Activated gamma-delta T cell treated with anti-CD3 and anti-CD28 coated beads, Interleukin-2, amount 50 U/mL, for 16 hours (primary cell): ENCODE measurements at regions not wholly inside any gene's neighbourhood (a gene's known extent, or its start where the extent isn't known, plus 50 kb on each side); places are given as distances from the start of the nearest gene placed in this dataset.

Experiments used
- DNase-seq: peaks from one replicate; pipeline ENCODE4 v3.0.0-alpha.2; 2020; ENCODE audit warnings: low read depth

- DNase-seq = no peak
These were observed 850.2 kb upstream of the SLIT2 start for GRCh38 chr4:19401301-19402080.

DNA sequence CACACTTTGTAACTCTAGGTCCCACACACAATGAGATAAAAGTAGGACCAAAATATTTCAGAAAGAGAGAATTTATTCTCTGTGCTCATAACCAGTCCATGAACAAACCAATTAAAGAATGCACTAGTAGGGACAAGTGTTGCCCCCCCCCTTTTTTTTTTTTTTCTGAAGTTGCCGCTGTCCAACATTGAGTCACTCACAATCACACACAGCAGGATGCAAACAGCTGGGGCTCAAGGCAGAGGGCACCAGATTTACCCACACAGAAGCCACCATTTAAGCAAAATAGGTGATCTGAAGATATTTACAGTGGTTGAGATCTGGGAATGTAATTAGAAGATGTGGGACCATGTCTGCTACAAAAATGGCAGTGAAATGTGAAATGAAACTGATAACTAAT is 850.9 kb upstream of the SLIT2 start:
- no peak for DNase-seq

- DNase-seq = no peak
These were observed 852.7 kb upstream of the SLIT2 start for GRCh38 chr4:19399001-19399400.

DNA sequence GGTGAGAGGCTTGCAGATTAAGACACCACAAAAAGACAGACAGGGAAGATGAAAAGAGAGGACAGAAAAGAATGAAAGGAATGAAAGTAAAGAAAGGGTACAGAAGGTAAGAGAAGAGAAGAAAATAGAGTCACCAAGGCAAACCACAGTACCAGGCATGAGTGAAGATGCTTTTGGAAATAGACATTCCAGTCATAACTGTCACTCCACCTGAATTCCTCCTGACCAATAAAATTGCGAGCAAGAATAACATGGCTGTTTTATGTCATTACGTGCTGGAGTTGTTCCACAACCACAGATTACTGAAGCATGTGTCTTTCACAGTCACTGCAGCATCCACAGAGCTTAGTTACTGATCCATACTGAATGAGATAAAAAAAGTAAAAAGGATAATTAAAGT is 864.9 kb upstream of the SLIT2 start:
- no peak for DNase-seq

- no peak for DNase-seq
These were observed 868.5 kb upstream of the SLIT2 start for GRCh38 chr4:19382993-19383756.

DNA sequence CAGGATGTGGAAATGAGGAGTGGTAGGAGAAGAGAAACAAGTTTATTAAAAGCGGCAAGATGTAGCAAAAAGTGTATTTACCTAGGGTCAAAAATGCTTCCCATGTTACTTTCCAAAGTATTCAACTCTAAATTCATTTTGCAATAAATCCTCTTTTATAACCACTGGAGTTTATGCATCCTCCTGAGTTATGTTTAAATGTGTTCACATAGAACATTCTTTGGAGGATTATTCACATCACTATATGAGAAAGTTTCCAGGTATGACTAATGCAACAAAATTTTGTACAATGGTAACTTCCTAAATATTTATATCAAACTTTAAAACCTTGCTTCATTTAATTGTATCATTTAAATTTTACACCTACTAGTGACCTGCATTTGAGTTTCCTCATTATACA is 870.6 kb upstream of the SLIT2 start:
- no peak for DNase-seq

GRCh38 chr4:19380600-19380999 is 871.1 kb upstream of the SLIT2 start:
- DNase-seq = no peak

DNA sequence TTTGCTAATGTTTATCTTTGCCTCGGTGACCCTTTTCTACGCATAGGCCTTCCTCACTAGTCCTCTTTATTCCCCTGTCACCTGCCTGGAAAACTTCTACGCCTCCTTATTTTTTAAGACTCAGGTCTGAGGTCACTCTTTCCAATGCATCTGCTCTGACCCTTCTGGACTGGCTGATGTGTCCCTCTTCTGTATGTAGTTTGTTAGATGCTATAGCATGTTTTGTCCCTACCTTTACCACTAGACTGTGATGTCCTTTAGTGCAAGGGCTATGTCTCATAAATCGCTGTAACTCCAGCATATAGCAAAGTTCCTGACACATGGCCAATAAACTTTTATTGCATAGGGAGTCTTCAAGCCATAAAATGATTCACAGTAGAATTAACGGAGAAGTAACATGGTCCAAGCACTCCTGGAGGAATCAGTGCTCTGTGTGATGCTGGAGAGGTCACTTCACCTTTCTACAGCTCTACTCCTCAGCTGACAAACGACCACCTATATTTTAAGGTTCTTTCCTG is 872.5 kb upstream of the SLIT2 start:
- no peak for DNase-seq

GRCh38 chr4:19375931-19376330 is 875.8 kb upstream of the SLIT2 start:
- DNase-seq = no peak

DNA sequence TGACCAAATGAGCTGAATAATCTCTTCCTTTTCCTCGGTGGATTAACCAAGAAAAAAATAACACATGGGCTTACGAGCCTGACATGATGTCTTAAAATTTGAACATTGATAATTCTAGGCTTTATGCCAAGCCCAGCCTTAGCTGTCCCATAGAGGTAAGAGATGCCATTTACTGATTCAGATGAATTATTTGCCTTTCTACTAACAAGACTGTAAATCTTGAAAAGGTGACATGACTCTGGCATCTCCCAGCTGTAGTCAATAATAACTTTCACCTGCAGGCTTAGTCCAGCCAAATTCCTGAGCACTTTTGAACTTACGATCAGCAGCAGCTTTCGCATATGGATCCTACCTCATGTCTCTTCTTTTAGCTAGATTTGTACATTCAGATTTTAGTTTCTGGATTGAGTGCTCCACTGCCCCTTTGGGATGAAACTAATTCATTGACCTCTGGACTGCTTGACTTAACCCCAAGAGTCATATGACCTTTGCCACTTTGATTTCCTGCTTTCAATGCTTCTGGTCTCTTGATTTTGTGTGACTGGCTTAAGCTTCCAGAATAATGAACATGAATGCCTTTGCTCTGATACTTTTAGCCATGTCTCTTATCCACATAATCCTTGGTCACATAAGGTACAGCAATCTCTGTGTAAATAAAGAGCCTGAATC is 876.4 kb upstream of the SLIT2 start:
- no peak for DNase-seq

DNA sequence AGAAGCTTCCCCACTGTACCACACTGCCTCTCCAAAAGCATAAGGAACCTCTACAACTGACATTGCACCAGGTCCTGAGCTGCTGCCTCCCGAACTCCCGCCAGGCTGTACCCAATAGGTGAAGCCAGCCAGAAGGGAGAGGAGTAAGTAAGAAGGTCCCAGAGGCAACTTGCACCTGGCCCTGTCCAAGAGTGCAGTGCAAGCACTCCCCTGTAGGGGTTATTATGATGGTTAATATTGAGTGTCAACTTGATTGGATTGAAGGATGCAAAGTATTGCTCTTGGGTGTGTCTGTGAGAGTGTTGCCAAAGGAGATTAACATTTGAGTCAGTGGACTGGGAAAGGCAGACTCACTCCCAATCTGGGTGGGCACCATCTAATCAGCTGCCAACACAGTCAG is 879.3 kb upstream of the SLIT2 start:
- no peak for DNase-seq

GRCh38 chr4:19368800-19369199 is 882.9 kb upstream of the SLIT2 start:
- no peak for DNase-seq

DNA sequence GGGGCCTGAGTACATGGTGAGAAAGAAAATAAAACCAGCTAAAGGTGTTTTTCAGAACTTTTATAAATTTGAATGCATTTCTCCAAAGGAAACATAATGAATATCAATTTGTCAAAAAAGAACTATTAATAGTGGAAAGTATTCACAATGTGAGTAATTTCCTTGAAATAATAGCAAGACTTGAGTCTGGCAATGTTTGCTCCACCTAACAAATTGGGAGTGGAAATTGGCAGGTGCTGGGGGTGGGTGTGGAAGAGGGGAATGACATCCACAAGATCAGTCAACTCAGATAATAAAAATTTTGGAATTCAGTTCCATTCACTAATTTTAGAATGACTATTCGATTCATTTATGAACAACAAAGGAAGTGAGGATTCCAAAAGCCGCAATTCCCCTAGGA is 884.8 kb upstream of the SLIT2 start:
- no peak for DNase-seq

- no peak for DNase-seq
These were observed 893.7 kb upstream of the SLIT2 start for GRCh38 chr4:19358015-19358414.

DNA sequence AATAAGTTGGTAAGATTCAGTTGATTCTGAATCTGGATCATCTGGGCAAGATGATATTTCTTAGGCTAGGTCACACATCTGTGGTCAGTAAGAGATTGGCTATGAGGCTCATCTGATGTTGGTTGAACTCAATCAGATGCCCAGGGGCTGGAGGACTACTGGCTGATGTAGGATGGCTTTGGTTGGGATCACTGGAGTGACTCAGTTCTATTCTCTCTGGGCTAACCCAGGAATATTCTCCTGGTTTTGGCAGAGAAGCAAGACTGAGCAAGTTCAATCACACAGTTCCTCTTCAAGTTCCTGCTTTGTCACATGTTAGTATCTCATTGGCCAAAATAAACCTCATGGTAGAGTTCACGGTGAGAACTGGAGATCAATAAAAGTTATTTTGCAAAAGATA is 902.3 kb upstream of the SLIT2 start:
- no peak for DNase-seq

DNA sequence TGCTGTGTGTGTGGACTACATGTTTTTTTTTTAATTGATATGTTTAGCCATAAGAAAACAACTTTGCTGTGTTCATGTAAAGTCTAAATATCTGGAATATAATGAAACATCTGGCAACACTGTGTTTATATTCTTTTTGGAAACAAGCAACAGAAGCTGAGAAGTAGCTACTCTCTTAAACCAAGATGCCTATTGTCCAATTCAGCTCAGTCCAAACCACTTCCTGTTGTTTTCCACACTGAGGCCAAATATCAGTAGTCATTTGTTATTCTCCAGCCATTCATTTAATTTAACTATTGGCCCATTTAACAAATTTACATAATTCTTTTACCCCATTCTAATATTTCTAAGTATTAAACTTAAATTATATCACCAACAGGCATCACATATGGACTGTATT is 903.0 kb upstream of the SLIT2 start:
- DNase-seq = no peak

- DNase-seq = no peak
These were observed 905.1 kb upstream of the SLIT2 start for GRCh38 chr4:19346636-19347035.

GRCh38 chr4:19329631-19330030 is 922.1 kb upstream of the SLIT2 start:
- no peak for DNase-seq

- no peak for DNase-seq
These were observed 922.6 kb upstream of the SLIT2 start for GRCh38 chr4:19329077-19329476.

DNA sequence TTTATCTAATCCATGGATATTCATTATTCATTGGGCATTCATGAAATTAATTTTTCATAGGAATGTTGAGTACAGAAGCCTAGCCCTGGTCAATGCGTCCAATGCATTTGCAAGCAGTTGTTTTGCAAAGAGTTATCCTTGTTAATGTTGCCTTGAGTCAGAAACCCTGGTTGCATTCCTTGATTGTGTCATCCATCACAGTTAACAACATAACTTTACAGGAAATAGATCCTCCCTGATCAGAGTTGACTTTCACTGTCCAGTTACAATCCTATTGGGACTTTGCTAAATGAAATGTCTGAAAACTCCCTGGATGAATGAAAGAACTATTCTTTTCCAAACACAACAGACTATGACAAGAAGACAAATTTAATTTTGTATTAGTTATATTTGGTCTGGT is 924.3 kb upstream of the SLIT2 start:
- DNase-seq = no peak

DNA sequence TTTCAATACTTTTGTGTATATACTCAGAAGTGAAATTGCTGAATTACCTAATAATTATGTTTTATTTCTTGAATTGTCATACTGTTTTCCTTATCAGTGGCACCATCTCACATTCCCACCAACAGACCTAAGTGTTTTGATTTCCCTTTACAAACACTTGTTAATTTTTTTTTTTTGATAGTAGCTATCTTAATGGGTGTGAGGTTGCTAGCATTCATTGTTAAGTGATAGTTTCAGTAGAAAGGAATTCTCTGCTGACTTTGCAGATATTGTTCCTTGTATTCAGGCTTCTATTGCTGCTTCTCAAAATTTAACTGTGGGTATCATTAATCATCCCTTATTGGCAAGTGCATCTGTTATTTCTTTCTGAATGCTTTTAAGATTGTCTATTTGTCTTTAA is 927.5 kb upstream of the SLIT2 start:
- no peak for DNase-seq

DNA sequence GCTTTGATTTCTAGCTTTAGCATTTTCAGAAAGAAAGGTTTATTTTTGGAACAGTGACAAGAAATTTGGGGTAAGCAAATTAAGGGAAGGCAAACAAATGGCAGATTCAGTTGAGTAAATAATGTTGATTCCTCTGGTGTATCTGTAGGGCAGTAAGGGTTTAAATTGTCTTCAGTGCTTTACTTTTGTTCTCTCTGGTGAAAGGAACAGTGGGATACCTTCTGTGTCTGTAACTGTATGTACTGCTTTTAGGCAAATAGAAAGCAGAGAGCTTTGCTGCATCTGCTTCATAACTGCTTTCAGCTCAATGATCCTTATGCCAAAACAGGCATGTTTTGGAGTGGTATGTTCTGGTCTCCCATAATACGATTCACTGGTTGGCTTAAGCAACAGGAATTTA is 932.1 kb upstream of the SLIT2 start:
- DNase-seq = no peak

GRCh38 chr4:19317377-19317776 is 934.3 kb upstream of the SLIT2 start:
- no peak for DNase-seq
